MCF 10A (cell line): ENCODE measurements at regions not wholly inside any gene's neighbourhood (a gene's known extent, or its start where the extent isn't known, plus 50 kb on each side); places are given as distances from the start of the nearest gene placed in this dataset.

Source experiments
- BruUV-seq: library from RNA; stranded (reverse); fragments of 400-500 nt; replicated peaks from 2 replicates; lab custom pipeline; 2021; lab: Mats Ljungman, UMichigan
- CTCF ChIA-PET: fragments of 300-600 bp; sonication (Branson Sonifier 250); formaldehyde crosslinking; extraction: SDS; loops from one replicate; lab custom pipeline; 2021; ENCODE audit warnings: antibody characterized with exemption, inconsistent platforms; lab: Yijun Ruan, JAX
- POLR2A ChIA-PET: fragments of 300-600, 350-650 bp; sonication (Branson Sonifier 250); formaldehyde crosslinking; extraction: SDS; loops from one replicate; lab custom pipeline; 2020; ENCODE audit warnings: antibody characterized with exemption, inconsistent platforms; lab: Yijun Ruan, JAX
- DNase-seq: peaks from one replicate; pipeline ENCODE4 v3.0.0-alpha.2; 2018; ENCODE audit not compliant: unreplicated experiment
- H3K27ac Mint-ChIP-seq: one replicate; pipeline ENCODE4 v1.8.0; 2022; ENCODE audit warnings: mild to moderate bottlenecking, low read depth, mixed read lengths; ENCODE audit not compliant: unreplicated experiment
- H3K27me3 Mint-ChIP-seq: one replicate; pipeline ENCODE4 v1.8.0; 2022; ENCODE audit warnings: mixed read lengths; ENCODE audit not compliant: insufficient read depth, unreplicated experiment
- H3K36me3 Mint-ChIP-seq: one replicate; pipeline ENCODE4 v1.8.0; 2022; ENCODE audit warnings: mild to moderate bottlenecking, moderate library complexity, mixed read lengths; ENCODE audit not compliant: insufficient read depth, unreplicated experiment
- H3K4me1 Mint-ChIP-seq: one replicate; pipeline ENCODE4 v1.8.0; 2022; ENCODE audit warnings: mixed read lengths; ENCODE audit not compliant: insufficient read depth, unreplicated experiment
- H3K4me3 Mint-ChIP-seq: one replicate; pipeline ENCODE4 v1.8.0; 2022; ENCODE audit warnings: mild to moderate bottlenecking, moderate library complexity, mixed read lengths; ENCODE audit not compliant: unreplicated experiment
- H3K9me3 Mint-ChIP-seq: one replicate; pipeline ENCODE4 v1.8.0; 2022; ENCODE audit warnings: mixed read lengths; ENCODE audit not compliant: unreplicated experiment
- CTCF ChIP-seq: fragments of 200-600 bp; IDR thresholded peaks from one replicate; pipeline ENCODE4 v1.8.0; 2022; ENCODE audit warnings: antibody characterized with exemption, mild to moderate bottlenecking; ENCODE audit not compliant: unreplicated experiment
- intact Hi-C: fragments of 100-400 bp; cut with micrococcal nuclease; formaldehyde crosslinking; loops from 2 replicates; pipeline ENCODE4 v1.14.1; 2022

DNA sequence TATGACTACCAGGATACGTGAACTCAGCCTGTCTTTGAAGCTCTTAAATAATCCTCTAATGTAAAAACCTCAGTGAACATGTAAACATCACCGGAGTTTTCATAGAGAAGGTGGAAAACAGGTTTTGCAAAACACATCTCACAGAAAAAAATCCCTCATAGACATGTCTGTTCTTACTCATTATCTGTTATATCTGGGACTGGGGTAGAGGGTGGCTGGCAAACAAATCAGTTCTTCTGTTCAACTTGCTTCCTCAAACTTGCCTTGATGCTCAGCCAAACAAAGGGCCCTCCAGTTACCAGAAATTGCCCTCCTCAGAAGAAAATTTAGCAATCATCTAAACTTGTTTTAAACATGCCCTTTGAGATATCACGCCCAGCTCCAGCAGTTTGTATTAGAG, 66.1 kb upstream of the CXADR start:
- H3K4me3 Mint-ChIP-seq, result no peak overlapping the region
- DNase-seq, result peak; percentile 72
- H3K9me3 Mint-ChIP-seq, result no peaks in the 10 kb centered on the region
- intact Hi-C loops, result no loop called here
- no TSS peak for BruUV-seq
- POLR2A ChIA-PET, result interaction anchor here (0.6 to 1.8 kb wide), 7 partner anchors 9 to 161 kb away, joined by 3 to 11 read pairs (median 3); partner anchors contain the start of gene CXADR
- no peaks in the 10 kb centered on the region for H3K27me3 Mint-ChIP-seq
- H3K27ac Mint-ChIP-seq, result peak overlapping the region; percentile 74
- no peaks in the 10 kb centered on the region for H3K36me3 Mint-ChIP-seq
- no peak for TF ChIP-seq CTCF
- H3K4me1 Mint-ChIP-seq, result peaks cover 23% of the 10 kb centered on the region
- CTCF ChIA-PET, result interaction anchor here (1.0 kb wide), 1 partner anchor 14 kb away, joined by 3 read pairs; no protein-coding TSS in a partner anchor

DNA sequence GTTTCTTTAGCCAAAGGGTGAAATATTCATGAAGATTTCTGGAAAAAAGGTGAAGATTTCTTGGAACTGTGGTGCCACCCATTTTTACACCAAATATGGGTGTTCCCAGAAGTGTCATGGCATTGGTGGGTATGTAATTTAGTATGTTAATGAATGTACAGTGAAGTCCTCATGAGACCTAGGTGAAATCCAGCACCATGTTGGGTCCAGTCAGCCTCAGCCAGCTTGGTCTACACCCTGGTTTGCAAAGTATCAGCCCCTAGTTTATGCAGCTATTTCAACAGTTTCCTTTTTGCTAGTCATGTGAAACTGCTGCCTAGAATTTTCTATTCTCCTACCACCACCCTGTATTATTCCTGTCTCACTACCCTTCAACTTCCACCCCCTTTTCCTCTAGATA, 63.1 kb upstream of the CXADR start:
- H3K27me3 Mint-ChIP-seq, result no peaks in the 10 kb centered on the region
- intact Hi-C loops, result loop anchor here (5.0 kb wide), 1 partner anchor 43 kb away; no protein-coding TSS in a partner anchor
- no peaks in the 10 kb centered on the region for H3K9me3 Mint-ChIP-seq
- CTCF ChIA-PET, result interaction anchor here (0.6 to 0.9 kb wide), 2 partner anchors 41 to 61 kb away, joined by 3 read pairs; no protein-coding TSS in a partner anchor
- POLR2A ChIA-PET, result interaction anchor here (1.3 to 5.6 kb wide), 3 partner anchors 9 to 11 kb away, joined by 6 to 27 read pairs (median 14); no protein-coding TSS in a partner anchor
- H3K4me1 Mint-ChIP-seq, result peaks cover 16% of the 10 kb centered on the region
- no peak overlapping the region for H3K27ac Mint-ChIP-seq
- no peak overlapping the region for H3K4me3 Mint-ChIP-seq
- H3K36me3 Mint-ChIP-seq, result peaks cover 12% of the 10 kb centered on the region
- DNase-seq, result no peak
- no peak for TF ChIP-seq CTCF
- BruUV-seq, result no TSS peak

DNA sequence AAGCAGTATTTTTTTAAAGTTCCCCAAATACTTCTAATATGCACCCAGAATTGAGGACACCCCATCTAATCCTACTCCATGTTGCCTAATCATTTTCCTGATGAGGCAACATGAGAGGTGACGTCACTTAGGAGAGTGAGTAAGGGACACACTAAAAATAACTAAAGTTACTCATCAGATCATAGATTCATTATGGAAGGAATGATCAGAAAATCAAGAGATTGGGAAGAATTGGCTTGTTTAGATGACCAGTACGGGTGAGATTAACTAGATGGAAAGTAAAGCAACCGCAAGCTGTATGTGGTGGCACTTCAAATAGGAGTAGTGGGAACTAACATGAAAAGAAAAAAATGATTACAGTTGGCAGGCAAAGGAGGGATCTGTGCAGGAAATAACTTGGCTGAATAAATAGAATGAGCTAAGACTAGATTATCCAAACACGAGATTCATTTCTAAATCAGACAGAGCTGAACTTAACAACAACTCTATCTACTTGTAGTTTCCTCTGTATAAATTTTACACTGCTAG, 61.4 kb upstream of the CXADR start:
- Mint-ChIP-seq H3K4me3 (peak overlapping the region; percentile 1), H3K9me3 (no peaks in the 10 kb centered on the region), H3K36me3 (peaks cover 15% of the 10 kb centered on the region), H3K27me3 (no peaks in the 10 kb centered on the region), H3K27ac (no peak overlapping the region), H3K4me1 (peaks cover 13% of the 10 kb centered on the region)
- no TSS peak for BruUV-seq
- TF ChIP-seq CTCF, result no peak
- CTCF ChIA-PET, result interaction anchor here (0.6 to 2.2 kb wide), 5 partner anchors 11 to 158 kb away, joined by 3 to 5 read pairs (median 3); no protein-coding TSS in a partner anchor
- DNase-seq, result peak; percentile 93
- intact Hi-C loops, result loop anchor here (5.0 kb wide), 1 partner anchor 41 kb away; no protein-coding TSS in a partner anchor
- POLR2A ChIA-PET, result interaction anchor here (1.0 to 5.6 kb wide), 5 partner anchors 9 to 86 kb away, joined by 3 to 27 read pairs (median 5); no protein-coding TSS in a partner anchor

DNA sequence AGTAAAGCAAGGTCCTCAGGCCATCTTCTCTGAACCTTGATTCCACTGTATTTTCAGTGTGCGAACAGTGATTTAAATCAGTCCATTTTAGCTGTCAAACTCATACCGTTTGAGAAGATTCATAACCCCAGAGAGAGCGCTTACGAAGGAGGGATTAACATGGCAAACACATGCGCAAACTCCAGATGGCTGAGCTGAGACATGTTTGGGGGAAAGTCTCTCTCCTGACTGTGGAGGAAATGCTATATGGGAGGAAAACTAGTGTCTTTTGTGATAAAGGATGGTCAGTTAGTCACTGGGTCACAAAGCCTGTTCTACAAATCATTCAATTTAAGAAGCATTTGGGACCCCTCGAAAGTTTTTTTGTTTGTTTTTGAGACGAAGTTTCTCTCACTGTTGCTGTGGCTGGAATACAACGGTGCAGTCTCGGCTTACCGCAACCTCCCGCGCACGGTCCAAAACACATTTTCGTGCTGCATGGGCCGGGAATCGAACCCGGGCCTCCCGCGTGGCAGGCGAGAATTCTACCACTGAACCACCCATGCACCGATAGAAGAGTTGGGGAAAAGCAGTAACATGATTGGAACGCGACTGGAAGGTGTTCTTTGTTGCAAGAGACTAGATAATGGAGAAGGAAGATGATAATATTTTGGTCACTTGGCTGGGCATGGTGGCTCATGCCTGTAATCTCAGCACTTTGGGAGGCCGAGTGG, 58.4 kb upstream of the CXADR start:
- Mint-ChIP-seq H3K9me3 (no peaks in the 10 kb centered on the region), H3K27me3 (no peaks in the 10 kb centered on the region)
- intact Hi-C loops, result loop anchor here (2.0 to 5.0 kb wide), 2 partner anchors 38 to 58 kb away; partner anchors contain the start of gene CXADR

More for the DNA sequence above, 58.4 kb upstream of the CXADR start:
- ChIA-PET CTCF (interaction anchor here (0.7 to 1.3 kb wide), 3 partner anchors 55 to 555 kb away, joined by 5 to 7 read pairs (median 7); no protein-coding TSS in a partner anchor), POLR2A (interaction anchor here (0.7 to 5.6 kb wide), 4 partner anchors 14 to 153 kb away, joined by 3 to 27 read pairs (median 4); no protein-coding TSS in a partner anchor)
- BruUV-seq, result TSS peak; percentile 100
- DNase-seq, result peak; percentile 85
- Mint-ChIP-seq H3K4me3 (peak overlapping the region; percentile 28), H3K27ac (peak overlapping the region; percentile 77), H3K4me1 (peaks cover 7% of the 10 kb centered on the region), H3K36me3 (peaks cover 15% of the 10 kb centered on the region)
- no peak for TF ChIP-seq CTCF
